H9 (cell line): ENCODE measurements at regions not wholly inside any gene's neighbourhood (a gene's known extent, or its start where the extent isn't known, plus 50 kb on each side); places are given as distances from the start of the nearest gene placed in this dataset.

Source experiments
- DNase-seq: peaks from one replicate; pipeline ENCODE4 v3.0.0-alpha.2; 2017
- H2AFZ ChIP-seq: one replicate; pipeline ENCODE4 v1.6.1; 2013; ENCODE audit warnings: mild to moderate bottlenecking, low read length, control low read depth, moderate library complexity
- H2AK5ac ChIP-seq: 2 replicates; pipeline ENCODE4 v1.6.1; 2013; ENCODE audit warnings: low read length, control low read depth, mixed read lengths; ENCODE audit not compliant: insufficient read length
- H2BK120ac ChIP-seq: one replicate; pipeline ENCODE4 v1.6.1; 2013; ENCODE audit warnings: low read depth, mild to moderate bottlenecking, low read length, control low read depth, inconsistent platforms; ENCODE audit not compliant: poor library complexity, severe bottlenecking
- H2BK12ac ChIP-seq: 2 replicates; pipeline ENCODE4 v1.6.1; 2013; ENCODE audit warnings: low read length, control low read depth, mixed read lengths, low read depth; ENCODE audit not compliant: insufficient read length
- H2BK15ac ChIP-seq: 2 replicates; pipeline ENCODE4 v1.6.1; 2013; ENCODE audit warnings: low read depth, low read length, control low read depth
- H2BK20ac ChIP-seq: one replicate; pipeline ENCODE4 v1.6.1; 2013; ENCODE audit warnings: low read depth, mild to moderate bottlenecking, low read length, control low read depth, inconsistent platforms; ENCODE audit not compliant: poor library complexity, severe bottlenecking
- H2BK5ac ChIP-seq: 2 replicates; pipeline ENCODE4 v1.6.1; 2013; ENCODE audit warnings: low read length, control low read depth, mixed read lengths; ENCODE audit not compliant: insufficient read length
- H3K14ac ChIP-seq: 2 replicates; pipeline ENCODE4 v1.6.1; 2013; ENCODE audit warnings: low read length, control low read depth; ENCODE audit not compliant: insufficient read depth
- H3K18ac ChIP-seq: 2 replicates; pipeline ENCODE4 v1.6.1; 2013; ENCODE audit warnings: low read depth, mild to moderate bottlenecking, mixed read lengths, low read length, control low read depth; ENCODE audit not compliant: insufficient read length
- H3K23ac ChIP-seq: 2 replicates; pipeline ENCODE4 v1.6.1; 2013; ENCODE audit warnings: low read length, control low read depth, mixed read lengths, low read depth; ENCODE audit not compliant: insufficient read length
- H3K23me2 ChIP-seq: 2 replicates; pipeline ENCODE4 v1.6.1; 2013; ENCODE audit warnings: low read depth, mild to moderate bottlenecking, mixed read lengths, low read length, control low read depth; ENCODE audit not compliant: insufficient read length, poor library complexity, severe bottlenecking
- H3K27ac ChIP-seq: 2 replicates; pipeline ENCODE4 v1.5.1; 2013; ENCODE audit warnings: low read length, control low read depth, mixed read lengths, low read depth; ENCODE audit not compliant: insufficient read length
- H3K27me3 ChIP-seq: 2 replicates; pipeline ENCODE4 v1.6.1; 2013; ENCODE audit warnings: low read length, control low read depth, inconsistent platforms; ENCODE audit not compliant: insufficient read depth
- H3K4ac ChIP-seq: 2 replicates; pipeline ENCODE4 v1.6.1; 2013; ENCODE audit warnings: low read depth, mild to moderate bottlenecking, control low read depth, inconsistent platforms, low read length, moderate library complexity
- H3K4me1 ChIP-seq: 2 replicates; pipeline ENCODE4 v1.6.1; 2013; ENCODE audit warnings: low read length, control low read depth, inconsistent platforms; ENCODE audit not compliant: insufficient read depth
- H3K4me2 ChIP-seq: 2 replicates; pipeline ENCODE4 v1.6.1; 2013; ENCODE audit warnings: low read length, control low read depth, mixed read lengths; ENCODE audit not compliant: insufficient read length, insufficient read depth
- H3K56ac ChIP-seq: 2 replicates; pipeline ENCODE4 v1.6.1; 2013; ENCODE audit warnings: low read depth, mild to moderate bottlenecking, mixed read lengths, low read length, control low read depth; ENCODE audit not compliant: insufficient read length
- H3K79me1 ChIP-seq: 2 replicates; pipeline ENCODE4 v1.6.1; 2013; ENCODE audit warnings: low read depth, mild to moderate bottlenecking, moderate library complexity, low read length, control low read depth, inconsistent platforms; ENCODE audit not compliant: insufficient read depth, poor library complexity, severe bottlenecking
- H3K79me2 ChIP-seq: 2 replicates; pipeline ENCODE4 v1.6.1; 2013; ENCODE audit warnings: low read length, control low read depth, inconsistent platforms; ENCODE audit not compliant: insufficient read depth
- H3K9ac ChIP-seq: 2 replicates; pipeline ENCODE4 v1.6.1; 2013; ENCODE audit warnings: low read length, control low read depth, mixed read lengths; ENCODE audit not compliant: insufficient read length; ENCODE audit errors: extremely low read depth
- H3K9me3 ChIP-seq: one replicate; pipeline ENCODE4 v1.6.1; 2013; ENCODE audit warnings: low read depth, low read length, inconsistent platforms; ENCODE audit not compliant: control insufficient read depth
- H3T11ph ChIP-seq: one replicate; pipeline ENCODE4 v1.6.1; 2013; ENCODE audit warnings: mild to moderate bottlenecking, low read length, control low read depth, inconsistent platforms
- H4K20me1 ChIP-seq: one replicate; pipeline ENCODE4 v1.6.1; 2013; ENCODE audit not compliant: control insufficient read depth, insufficient read length, insufficient read depth
- H4K5ac ChIP-seq: 2 replicates; pipeline ENCODE4 v1.6.1; 2013; ENCODE audit warnings: low read depth, mild to moderate bottlenecking, mixed read lengths, low read length, control low read depth; ENCODE audit not compliant: insufficient read length
- H4K8ac ChIP-seq: replicated peaks from 2 replicates; pipeline ENCODE4 v1.6.1; 2013; ENCODE audit warnings: low read length, control low read depth, mixed read lengths, low read depth; ENCODE audit not compliant: insufficient read length
- H4K91ac ChIP-seq: 2 replicates; pipeline ENCODE4 v1.6.1; 2013; ENCODE audit warnings: low read depth, mild to moderate bottlenecking, moderate library complexity, mixed read lengths, low read length, control low read depth; ENCODE audit not compliant: insufficient read length
- H3K27ac Mint-ChIP-seq, 3 experiments: 2 replicates in 2 of 3; 3 replicates in 1 of 3; pipeline ENCODE4 v1.8.0; 2020 to 2021; ENCODE audit warnings: mixed read lengths in 3 of 3, mild to moderate bottlenecking in 1 of 3, moderate library complexity in 1 of 3
- H3K27me3 Mint-ChIP-seq: 2 replicates; pipeline ENCODE4 v1.8.0; 2021; ENCODE audit warnings: low read depth, mild to moderate bottlenecking, moderate library complexity, mixed read lengths
- H3K36me3 Mint-ChIP-seq, 3 experiments: 2 replicates in 2 of 3; 3 replicates in 1 of 3; pipeline ENCODE4 v1.8.0; 2020 to 2021; ENCODE audit warnings: low read depth in 3 of 3, mixed read lengths in 3 of 3; ENCODE audit not compliant: insufficient read depth in 1 of 3
- H3K4me1 Mint-ChIP-seq, 2 experiments: 2 replicates each; pipeline ENCODE4 v1.8.0; 2020; ENCODE audit warnings: mixed read lengths in 2 of 2
- H3K4me3 Mint-ChIP-seq, 2 experiments: 2 replicates in 1 of 2; 3 replicates in 1 of 2; pipeline ENCODE4 v1.8.0; 2020 to 2021; ENCODE audit warnings: mild to moderate bottlenecking in 2 of 2, mixed read lengths in 2 of 2, moderate library complexity in 1 of 2
- H3K9me3 Mint-ChIP-seq, 2 experiments: 2 replicates in 1 of 2; 3 replicates in 1 of 2; pipeline ENCODE4 v1.8.0; 2020; ENCODE audit warnings: mild to moderate bottlenecking in 2 of 2, mixed read lengths in 2 of 2, moderate library complexity in 1 of 2
- CTCF ChIP-seq: fragments of 200-600 bp; sonication (generic); conservative IDR thresholded peaks from 3 replicates; pipeline ENCODE4 v1.8.0; 2021; ENCODE audit warnings: antibody characterized with exemption, mild to moderate bottlenecking
- WGBS: extraction: QIAGEN DNeasy Blood & Tissue Kit; methylation state at CpG from one replicate; pipeline ENCODE4 v1.1.7; 2013; ENCODE audit warnings: missing lambda C conversion rate, low lambda C conversion rate, mixed read lengths; ENCODE audit not compliant: insufficient read length; ENCODE audit errors: extremely low coverage; 5-methylcytosine and 5-hydroxymethylcytosine counted together

GRCh38 chr3:178479860-178480259 lies 56.4 kb upstream of the KCNMB2 start:
- H4K91ac ChIP-seq: no peak overlapping the region

More at GRCh38 chr3:178479860-178480259, 56.4 kb upstream of the KCNMB2 start:
- H4K8ac ChIP-seq: no peak overlapping the region
- no peak overlapping the region for H2BK120ac ChIP-seq
- no CpG with 5 or more reads among the region's 4 CpGs for WGBS
- no peaks in the 10 kb centered on the region for H3K9me3 ChIP-seq
- no peak overlapping the region for H3K14ac ChIP-seq
- no peaks in the 10 kb centered on the region for H4K20me1 ChIP-seq
- H3K27me3 ChIP-seq: no peaks in the 10 kb centered on the region
- no peak overlapping the region for H3T11ph ChIP-seq
- H2BK15ac ChIP-seq: no peak overlapping the region
- peaks cover 12 to 16% of the 10 kb centered on the region in 2 experiments for H3K4me1 Mint-ChIP-seq
- no peak overlapping the region for H3K23ac ChIP-seq
- TF ChIP-seq CTCF: no peak
- no peak overlapping the region for H2BK12ac ChIP-seq
- H2AFZ ChIP-seq: no peak overlapping the region
- no peaks in the 10 kb centered on the region for H3K9me3 Mint-ChIP-seq
- H3K9ac ChIP-seq: no peak overlapping the region
- H3K4ac ChIP-seq: no peak overlapping the region
- no peak overlapping the region for H2BK20ac ChIP-seq
- no peak overlapping the region for H4K5ac ChIP-seq
- H3K79me1 ChIP-seq: no peaks in the 10 kb centered on the region
- no peaks in the 10 kb centered on the region for H3K79me2 ChIP-seq
- H3K36me3 Mint-ChIP-seq: no peaks in the 10 kb centered on the region
- H3K23me2 ChIP-seq: no peaks in the 10 kb centered on the region
- H3K27ac ChIP-seq: no peak overlapping the region
- no peak overlapping the region for H3K56ac ChIP-seq
- H3K4me2 ChIP-seq: no peak overlapping the region
- H3K4me3 Mint-ChIP-seq: no peak overlapping the region
- H3K18ac ChIP-seq: no peak overlapping the region
- no peaks in the 10 kb centered on the region for H3K4me1 ChIP-seq
- H3K27ac Mint-ChIP-seq: no peak overlapping the region
- H3K27me3 Mint-ChIP-seq: no peaks in the 10 kb centered on the region
- H2BK5ac ChIP-seq: no peak overlapping the region
- DNase-seq: no peak
- no peak overlapping the region for H2AK5ac ChIP-seq
